ENCODE measurements at regions not wholly inside any gene's neighbourhood (a gene's known extent, or its start where the extent isn't known, plus 50 kb on each side); places are given as distances from the start of the nearest gene placed in this dataset.
"Not testable (repeated sequence)": the region's sequence is repeated elsewhere in the genome, so short reads cannot be mapped to it uniquely, and the experiment has no call there.

GRCh38 chr1:199580300-199580699, 447.2 kb upstream of the NR5A2 start:
- Mint-ChIP-seq H3K4me1 (ENCODE audit: low read depth) (no peaks in the 10 kb centered on the region), H3K9me3 (no peaks in the 10 kb centered on the region), H3K27me3 (no peaks in the 10 kb centered on the region), H3K4me3 (no peak overlapping the region), H3K36me3 (ENCODE audit: low read depth) (no peaks in the 10 kb centered on the region), H3K27ac (no peak overlapping the region)
- no peak for DNase-seq

DNA sequence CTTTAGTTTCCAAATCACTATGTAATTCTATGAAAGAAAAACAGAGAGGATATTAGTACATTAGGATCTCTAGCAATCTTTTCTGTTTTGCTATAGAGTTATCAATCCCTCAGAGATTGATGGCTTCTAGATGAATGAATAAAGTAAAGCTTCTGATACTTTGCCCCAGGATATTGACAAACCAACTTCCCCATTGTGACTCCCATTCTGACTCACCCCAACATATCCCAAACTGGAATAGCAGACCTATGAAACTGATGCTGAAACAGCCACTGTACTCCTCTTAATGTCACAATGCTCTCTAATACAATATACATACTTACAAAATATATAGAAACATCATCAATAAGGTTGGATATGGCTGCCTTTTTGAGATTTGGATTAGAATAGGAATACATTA, 442.1 kb upstream of the NR5A2 start:
- Mint-ChIP-seq H3K4me1 (ENCODE audit: low read depth) (peaks cover 2% of the 10 kb centered on the region), H3K27me3 (no peaks in the 10 kb centered on the region), H3K36me3 (ENCODE audit: low read depth) (no peaks in the 10 kb centered on the region), H3K9me3 (no peaks in the 10 kb centered on the region), H3K4me3 (no peak overlapping the region), H3K27ac (no peak overlapping the region)
- DNase-seq = no peak

DNA sequence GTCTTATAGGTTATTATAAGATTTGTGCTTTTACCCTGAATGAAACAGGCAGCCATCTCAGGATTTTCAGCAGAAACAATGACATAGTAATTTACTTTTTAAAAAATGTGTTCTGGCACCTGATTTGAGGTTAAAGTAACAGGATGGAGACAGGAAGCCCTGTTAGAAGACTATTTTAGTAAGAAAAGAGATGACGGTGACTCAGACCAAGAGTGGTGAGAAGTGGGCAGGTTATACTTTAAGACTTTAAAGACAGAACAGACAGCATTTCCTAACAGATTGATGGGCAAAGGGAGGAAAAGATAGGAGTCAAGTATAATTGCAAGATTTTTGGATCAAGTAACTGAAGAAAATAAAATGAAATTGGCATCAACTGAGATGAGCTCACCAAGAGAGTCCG, 436.8 kb upstream of the NR5A2 start:
- Mint-ChIP-seq H3K36me3 (ENCODE audit: low read depth) (no peaks in the 10 kb centered on the region), H3K9me3 (no peaks in the 10 kb centered on the region), H3K27ac (no peak overlapping the region), H3K4me3 (no peak overlapping the region), H3K4me1 (ENCODE audit: low read depth) (peaks cover 8% of the 10 kb centered on the region), H3K27me3 (peaks cover 3% of the 10 kb centered on the region)
- DNase-seq = no peak

- DNase-seq = no peak
- Mint-ChIP-seq H3K27ac (no peak overlapping the region), H3K4me3 (no peak overlapping the region), H3K4me1 (ENCODE audit: low read depth) (peaks cover 8% of the 10 kb centered on the region), H3K9me3 (no peaks in the 10 kb centered on the region), H3K27me3 (peaks cover 6% of the 10 kb centered on the region), H3K36me3 (ENCODE audit: low read depth) (no peaks in the 10 kb centered on the region)
These were observed 436.0 kb upstream of the NR5A2 start for GRCh38 chr1:199591468-199591867.

- H3K4me3 Mint-ChIP-seq = no peak overlapping the region
- H3K36me3 Mint-ChIP-seq (ENCODE audit: low read depth) = no peaks in the 10 kb centered on the region
- H3K27ac Mint-ChIP-seq = no peak overlapping the region
- H3K27me3 Mint-ChIP-seq = peaks cover 16% of the 10 kb centered on the region
- H3K9me3 Mint-ChIP-seq = no peaks in the 10 kb centered on the region
- peaks cover 8% of the 10 kb centered on the region for H3K4me1 Mint-ChIP-seq (ENCODE audit: low read depth)
- DNase-seq = no peak
These were observed 434.0 kb upstream of the NR5A2 start for GRCh38 chr1:199593475-199593874.

- not testable (repeated sequence) for H3K36me3 Mint-ChIP-seq (ENCODE audit: low read depth); DNase-seq; H3K9me3 Mint-ChIP-seq; H3K4me1 Mint-ChIP-seq (ENCODE audit: low read depth); H3K4me3 Mint-ChIP-seq; H3K27ac Mint-ChIP-seq
- peaks cover 20% of the 10 kb centered on the region for H3K27me3 Mint-ChIP-seq
These were observed 431.1 kb upstream of the NR5A2 start for GRCh38 chr1:199596448-199596847.

DNA sequence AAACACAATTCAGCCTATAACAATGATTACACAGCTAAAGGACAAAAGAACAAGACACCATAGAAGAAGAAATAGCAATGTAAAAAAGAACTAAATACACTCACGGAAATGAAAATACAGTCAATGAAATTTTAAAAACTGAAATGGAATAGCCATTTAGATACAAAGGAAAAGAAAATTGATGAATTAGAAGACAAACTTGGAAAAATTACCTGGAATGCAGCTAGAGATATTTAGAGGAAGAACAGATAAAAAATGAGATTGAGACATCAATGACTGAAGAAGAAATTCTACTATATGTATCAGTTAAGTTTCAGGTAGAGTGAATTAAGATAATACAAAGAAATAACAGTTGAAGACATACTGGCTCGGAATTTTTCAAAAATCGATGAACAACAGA, 430.4 kb upstream of the NR5A2 start:
- no peak for DNase-seq
- Mint-ChIP-seq H3K27me3 (peaks cover 20% of the 10 kb centered on the region), H3K9me3 (peaks cover 2% of the 10 kb centered on the region), H3K4me3 (no peak overlapping the region), H3K36me3 (ENCODE audit: low read depth) (no peaks in the 10 kb centered on the region), H3K27ac (no peak overlapping the region), H3K4me1 (ENCODE audit: low read depth) (no peaks in the 10 kb centered on the region)

DNA sequence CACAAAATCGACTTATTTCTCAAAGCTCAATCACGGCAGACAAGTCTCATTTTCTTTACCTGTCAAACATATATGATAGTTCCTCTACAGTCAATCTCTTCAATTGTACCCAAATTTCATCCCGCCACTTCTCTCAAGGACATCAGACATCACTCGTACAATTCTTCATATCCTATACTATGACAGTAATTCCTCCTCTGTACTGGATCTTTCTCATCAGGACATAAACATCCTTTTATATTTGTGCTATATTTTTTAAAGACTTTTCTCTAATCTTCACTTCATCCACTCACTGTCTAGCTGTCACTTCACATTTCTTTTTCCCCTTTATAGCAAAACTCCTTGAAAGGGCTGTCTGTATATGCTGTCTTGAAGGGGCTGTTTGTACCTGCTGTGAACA, 419.1 kb upstream of the NR5A2 start:
- Mint-ChIP-seq H3K36me3 (ENCODE audit: low read depth) (no peaks in the 10 kb centered on the region), H3K4me1 (ENCODE audit: low read depth) (no peaks in the 10 kb centered on the region), H3K27ac (no peak overlapping the region), H3K9me3 (peaks cover 3% of the 10 kb centered on the region), H3K4me3 (no peak overlapping the region), H3K27me3 (peaks cover 3% of the 10 kb centered on the region)
- no peak for DNase-seq

GRCh38 chr1:199612976-199613774, 414.3 kb upstream of the NR5A2 start:
- Mint-ChIP-seq H3K27me3 (peaks cover 2% of the 10 kb centered on the region), H3K4me3 (no peak overlapping the region), H3K27ac (no peak overlapping the region), H3K4me1 (ENCODE audit: low read depth) (no peaks in the 10 kb centered on the region), H3K9me3 (no peaks in the 10 kb centered on the region), H3K36me3 (ENCODE audit: low read depth) (no peaks in the 10 kb centered on the region)
- no peak for DNase-seq

DNA sequence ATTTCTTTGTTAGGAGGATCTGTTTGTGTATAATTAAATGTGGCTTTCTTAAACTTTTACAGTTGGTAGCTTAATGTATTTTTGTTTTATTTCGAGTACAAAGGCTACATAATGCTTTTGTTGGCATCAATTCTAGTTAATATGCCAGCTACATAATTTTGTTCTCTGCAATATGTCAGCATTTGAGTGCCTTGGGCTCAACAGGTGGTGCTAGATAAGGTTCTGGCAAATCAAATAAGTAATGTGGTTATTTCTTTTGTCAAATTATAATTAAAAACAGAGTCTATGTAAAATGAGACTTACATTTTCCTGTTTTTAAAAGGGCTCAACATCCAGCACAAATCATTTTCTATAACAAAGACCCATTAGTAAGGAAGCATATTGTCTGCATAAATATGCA, 410.6 kb upstream of the NR5A2 start:
- no peak overlapping the region for H3K27ac Mint-ChIP-seq
- H3K4me3 Mint-ChIP-seq = no peak overlapping the region
- DNase-seq = no peak
- H3K4me1 Mint-ChIP-seq (ENCODE audit: low read depth) = no peaks in the 10 kb centered on the region
- peaks cover 2% of the 10 kb centered on the region for H3K27me3 Mint-ChIP-seq
- no peaks in the 10 kb centered on the region for H3K9me3 Mint-ChIP-seq
- H3K36me3 Mint-ChIP-seq (ENCODE audit: low read depth) = no peaks in the 10 kb centered on the region

DNA sequence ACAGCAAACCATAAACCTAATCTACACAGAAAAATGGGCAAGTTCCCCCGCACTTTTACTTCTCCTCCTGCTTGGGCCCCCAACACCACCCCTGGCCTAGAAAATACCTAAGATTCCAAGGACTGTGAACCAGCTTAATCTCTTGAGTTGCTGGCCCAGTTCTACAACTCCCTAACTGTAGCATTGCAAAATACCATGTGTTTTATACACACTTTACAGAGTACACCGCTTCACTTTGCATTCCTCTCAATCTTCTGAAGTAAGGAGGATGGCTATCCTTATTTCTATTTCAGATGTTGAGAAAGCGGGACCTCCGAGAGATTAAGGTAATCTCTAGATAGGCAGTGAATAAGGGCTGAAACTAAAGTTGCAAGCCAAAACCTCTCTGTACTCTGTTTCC, 408.3 kb upstream of the NR5A2 start:
- no peaks in the 10 kb centered on the region for H3K36me3 Mint-ChIP-seq (ENCODE audit: low read depth)
- no peaks in the 10 kb centered on the region for H3K9me3 Mint-ChIP-seq
- no peak overlapping the region for H3K27ac Mint-ChIP-seq
- DNase-seq = no peak
- no peak overlapping the region for H3K4me3 Mint-ChIP-seq
- H3K27me3 Mint-ChIP-seq = no peaks in the 10 kb centered on the region
- no peaks in the 10 kb centered on the region for H3K4me1 Mint-ChIP-seq (ENCODE audit: low read depth)

- not testable (repeated sequence) for H3K4me1 Mint-ChIP-seq (ENCODE audit: low read depth); DNase-seq; H3K9me3 Mint-ChIP-seq; H3K27ac Mint-ChIP-seq; H3K4me3 Mint-ChIP-seq; H3K36me3 Mint-ChIP-seq (ENCODE audit: low read depth); H3K27me3 Mint-ChIP-seq
These were observed 401.3 kb upstream of the NR5A2 start for GRCh38 chr1:199626228-199626627.

GRCh38 chr1:199629624-199630023, 397.9 kb upstream of the NR5A2 start:
- peaks cover 24% of the 10 kb centered on the region for H3K27me3 Mint-ChIP-seq
- H3K9me3 Mint-ChIP-seq = peaks cover 6% of the 10 kb centered on the region
- H3K4me3 Mint-ChIP-seq = no peak overlapping the region
- no peaks in the 10 kb centered on the region for H3K36me3 Mint-ChIP-seq (ENCODE audit: low read depth)
- H3K4me1 Mint-ChIP-seq (ENCODE audit: low read depth) = peaks cover 4% of the 10 kb centered on the region
- no peak overlapping the region for H3K27ac Mint-ChIP-seq
- DNase-seq = no peak

- no peaks in the 10 kb centered on the region for H3K36me3 Mint-ChIP-seq (ENCODE audit: low read depth)
These were observed 388.1 kb upstream of the NR5A2 start for GRCh38 chr1:199639453-199639852.

DNA sequence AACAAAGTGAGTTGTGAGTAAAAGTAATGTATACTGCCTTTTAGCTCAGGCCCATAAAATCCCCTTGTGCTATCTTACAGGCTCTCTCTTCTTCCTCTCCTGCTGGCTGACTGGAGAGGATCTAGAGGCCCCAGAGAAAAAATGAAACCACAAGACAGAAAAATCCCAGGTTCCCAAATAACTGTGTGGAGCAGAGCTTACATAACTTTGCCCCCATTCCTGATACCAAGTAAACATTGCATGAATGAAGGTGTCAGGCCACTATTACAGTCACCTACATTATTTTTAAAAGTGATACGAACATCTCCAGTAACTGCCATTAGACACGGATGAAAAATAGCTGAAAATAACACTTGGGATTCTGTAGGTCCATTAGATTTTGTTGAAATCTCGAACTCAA, 386.0 kb upstream of the NR5A2 start:
- Mint-ChIP-seq H3K4me1 (ENCODE audit: low read depth) (no peaks in the 10 kb centered on the region), H3K27me3 (peaks cover 13% of the 10 kb centered on the region), H3K4me3 (no peak overlapping the region), H3K27ac (no peak overlapping the region), H3K36me3 (ENCODE audit: low read depth) (no peaks in the 10 kb centered on the region), H3K9me3 (no peaks in the 10 kb centered on the region)
- DNase-seq = no peak

More at GRCh38 chr1:199639453-199639852, 388.1 kb upstream of the NR5A2 start:
- no peak overlapping the region for H3K4me3 Mint-ChIP-seq
- no peak for DNase-seq
- peaks cover 16% of the 10 kb centered on the region for H3K27me3 Mint-ChIP-seq
- H3K27ac Mint-ChIP-seq = no peak overlapping the region
- no peaks in the 10 kb centered on the region for H3K4me1 Mint-ChIP-seq (ENCODE audit: low read depth)
- H3K9me3 Mint-ChIP-seq = peaks cover 2% of the 10 kb centered on the region

GRCh38 chr1:199644912-199645311, 382.6 kb upstream of the NR5A2 start:
- no peak for DNase-seq
- no peak overlapping the region for H3K4me3 Mint-ChIP-seq
- H3K4me1 Mint-ChIP-seq (ENCODE audit: low read depth) = no peaks in the 10 kb centered on the region
- H3K36me3 Mint-ChIP-seq (ENCODE audit: low read depth) = no peaks in the 10 kb centered on the region
- peaks cover 7% of the 10 kb centered on the region for H3K9me3 Mint-ChIP-seq
- H3K27ac Mint-ChIP-seq = no peak overlapping the region
- peaks cover 22% of the 10 kb centered on the region for H3K27me3 Mint-ChIP-seq

All from activated T-cell treated with anti-CD3 and anti-CD28 coated beads, Interleukin-2, amount 50 U/mL, for 24 hours (primary cell).